GM23338 (cell line): ENCODE measurements at regions not wholly inside any gene's neighbourhood (a gene's known extent, or its start where the extent isn't known, plus 50 kb on each side); places are given as distances from the start of the nearest gene placed in this dataset.
"Not testable (repeated sequence)": the region's sequence is repeated elsewhere in the genome, so short reads cannot be mapped to it uniquely, and the experiment has no call there.

Source experiments
- ATAC-seq: fragments of 200-7000 bp; cut with Tn5 transposase; 3 replicates; pipeline ENCODE4 v1.9.1; 2020
- DNase-seq: peaks from one replicate; pipeline ENCODE4 v3.0.0-alpha.2; 2015; ENCODE audit warnings: low spot score
- H2AFZ ChIP-seq: fragments of 200-600 bp; sonication (generic); 2 replicates; pipeline ENCODE4 v1.8.0; 2016; ENCODE audit warnings: antibody characterized with exemption, mild to moderate bottlenecking, moderate library complexity
- H3F3A ChIP-seq: fragments of 200-600 bp; sonication (generic); replicated peaks from 2 replicates; pipeline ENCODE4 v1.8.0; 2017; ENCODE audit warnings: antibody characterized with exemption, mixed run types, low read depth
- H3K27ac ChIP-seq: fragments of 200-600 bp; sonication (generic); 2 replicates; pipeline ENCODE4 v1.6.1; 2016; ENCODE audit warnings: low read depth
- H3K27me3 ChIP-seq: fragments of 200-600 bp; sonication (generic); 2 replicates; pipeline ENCODE4 v1.8.0; 2016; ENCODE audit warnings: mild to moderate bottlenecking, mixed run types, moderate library complexity; ENCODE audit not compliant: insufficient read depth
- H3K36me3 ChIP-seq: fragments of 200-600 bp; sonication (generic); 2 replicates; pipeline ENCODE4 v1.8.0; 2016; ENCODE audit warnings: mild to moderate bottlenecking; ENCODE audit not compliant: insufficient read depth
- H3K4me1 ChIP-seq: fragments of 200-600 bp; sonication (generic); 2 replicates; pipeline ENCODE4 v1.8.0; 2016; ENCODE audit warnings: mild to moderate bottlenecking, moderate library complexity; ENCODE audit not compliant: insufficient read depth
- H3K4me2 ChIP-seq: fragments of 200-600 bp; sonication (generic); 2 replicates; pipeline ENCODE4 v1.7.1; 2017; ENCODE audit warnings: mixed run types
- H3K4me3 ChIP-seq: fragments of 200-600 bp; sonication (generic); 2 replicates; pipeline ENCODE4 v1.6.1; 2016; ENCODE audit warnings: mixed run types
- H3K79me2 ChIP-seq: fragments of 200-600 bp; sonication (generic); replicated peaks from 2 replicates; pipeline ENCODE4 v1.8.0; 2017; ENCODE audit warnings: mild to moderate bottlenecking; ENCODE audit not compliant: insufficient read depth
- H3K9me2 ChIP-seq: fragments of 200-600 bp; sonication (generic); 2 replicates; pipeline ENCODE4 v1.8.0; 2017; ENCODE audit not compliant: insufficient read depth
- H4K20me1 ChIP-seq: fragments of 200-600 bp; sonication (generic); replicated peaks from 2 replicates; pipeline ENCODE4 v1.8.0; 2017; ENCODE audit warnings: mild to moderate bottlenecking; ENCODE audit not compliant: insufficient read depth
- H3K27ac Mint-ChIP-seq: 2 replicates; pipeline ENCODE4 v1.8.0; 2020; ENCODE audit warnings: inconsistent platforms, mild to moderate bottlenecking, moderate library complexity, mixed read lengths
- H3K27me3 Mint-ChIP-seq: 3 replicates; pipeline ENCODE4 v1.8.0; 2022; ENCODE audit warnings: low read depth, mild to moderate bottlenecking, moderate library complexity, mixed read lengths, inconsistent platforms; ENCODE audit not compliant: insufficient read depth, poor library complexity
- H3K36me3 Mint-ChIP-seq: 3 replicates; pipeline ENCODE4 v1.8.0; 2021; ENCODE audit warnings: low read depth, mild to moderate bottlenecking, inconsistent platforms, moderate library complexity, mixed read lengths
- H3K4me1 Mint-ChIP-seq: 3 replicates; pipeline ENCODE4 v1.8.0; 2020; ENCODE audit warnings: mild to moderate bottlenecking, inconsistent platforms, mixed read lengths
- H3K4me3 Mint-ChIP-seq: 3 replicates; pipeline ENCODE4 v1.8.0; 2021; ENCODE audit warnings: moderate library complexity, mild to moderate bottlenecking, inconsistent platforms, mixed read lengths
- H3K9me3 Mint-ChIP-seq: 3 replicates; pipeline ENCODE4 v1.8.0; 2020; ENCODE audit warnings: moderate library complexity, mild to moderate bottlenecking, inconsistent platforms, mixed read lengths
- CREB1 ChIP-seq: fragments of 250-450 bp; sonication (Bioruptor Pico); IDR thresholded peaks from 2 replicates; pipeline ENCODE4 v1.5.0; 2020; ENCODE audit warnings: low read depth, mild to moderate bottlenecking, moderate library complexity
- CTCF ChIP-seq, 2 experiments: fragments of 200-600 bp in 1 of 2; sonication (generic) in 1 of 2; conservative IDR thresholded peaks; 2 replicates each; pipeline versions ENCODE4 v1.5.1 to v1.6.1; 2016 to 2017; ENCODE audit warnings: antibody characterized with exemption in 2 of 2, low read depth in 2 of 2, mild to moderate bottlenecking in 2 of 2, moderate library complexity in 1 of 2
- EZH2 ChIP-seq: fragments of 200-600 bp; sonication (generic); IDR thresholded peaks from one replicate; pipeline ENCODE4 v1.8.0; 2017; ENCODE audit warnings: antibody characterized with exemption, mild to moderate bottlenecking, low read depth; ENCODE audit not compliant: unreplicated experiment
- EZH2phosphoT487 ChIP-seq: fragments of 200-600 bp; sonication (generic); IDR thresholded peaks from one replicate; pipeline ENCODE4 v1.8.1; 2018; ENCODE audit warnings: antibody characterized with exemption; ENCODE audit not compliant: unreplicated experiment
- JUNB ChIP-seq: IDR thresholded peaks from one replicate; pipeline ENCODE4 v1.6.1; 2016; ENCODE audit warnings: antibody characterized with exemption; ENCODE audit not compliant: unreplicated experiment
- POLR2AphosphoS5 ChIP-seq: IDR thresholded peaks from 2 replicates; pipeline ENCODE4 v1.6.1; 2016; ENCODE audit warnings: antibody characterized with exemption, low read depth
- REST ChIP-seq: IDR thresholded peaks from one replicate; pipeline ENCODE4 v1.6.1; 2018; ENCODE audit warnings: antibody characterized with exemption; ENCODE audit not compliant: unreplicated experiment
- ZNF114 ChIP-seq: fragments of 250-450 bp; sonication (Bioruptor Pico); IDR thresholded peaks from 2 replicates; pipeline ENCODE4 v1.5.0; 2020; ENCODE audit warnings: mild to moderate bottlenecking, moderate library complexity
- ZNF331 ChIP-seq: fragments of 250-450 bp; sonication (Bioruptor Pico); IDR thresholded peaks from 2 replicates; pipeline ENCODE4 v1.5.0; 2020; ENCODE audit warnings: low read depth, mild to moderate bottlenecking, moderate library complexity
- ZNF462 ChIP-seq: fragments of 250-450 bp; sonication (Bioruptor Pico); IDR thresholded peaks from 2 replicates; pipeline ENCODE4 v1.5.0; 2020; ENCODE audit warnings: mild to moderate bottlenecking, moderate library complexity

GRCh38 chr6:134791243-134791843 is 158.6 kb downstream of the ALDH8A1 start:
- peaks cover 27% of the 10 kb centered on the region for H3K9me3 Mint-ChIP-seq
- not testable (repeated sequence) for H4K20me1 ChIP-seq, H3K9me2 ChIP-seq, H3K4me1 ChIP-seq, ATAC-seq, DNase-seq, H3K27ac Mint-ChIP-seq, H3K79me2 ChIP-seq, H3K27me3 ChIP-seq, H3K36me3 ChIP-seq, H3K4me3 ChIP-seq, H3K4me3 Mint-ChIP-seq, H3K4me2 ChIP-seq, H2AFZ ChIP-seq, H3K27ac ChIP-seq, H3K27me3 Mint-ChIP-seq, H3F3A ChIP-seq, H3K4me1 Mint-ChIP-seq
- peaks cover 12% of the 10 kb centered on the region; the same call in 2 of the 3 replicates for H3K36me3 Mint-ChIP-seq

GRCh38 chr6:134787261-134787877 is 162.5 kb downstream of the ALDH8A1 start:
- no peak overlapping the region for H3K4me3 Mint-ChIP-seq
- no peak overlapping the region for H3K27ac Mint-ChIP-seq
- Histone ChIP-seq H3K79me2 (no peaks in the 10 kb centered on the region), H3K27me3 (no peaks in the 10 kb centered on the region), H3K4me3 (no peak overlapping the region), H3K27ac (no peak overlapping the region), H3K9me2 (no peaks in the 10 kb centered on the region), H3K4me1 (no peaks in the 10 kb centered on the region), H3F3A (no peaks in the 10 kb centered on the region), H4K20me1 (no peaks in the 10 kb centered on the region), H3K4me2 (no peak overlapping the region), H2AFZ (peak overlapping the region; percentile 53; the same call in 1 of the 2 replicates), H3K36me3 (no peaks in the 10 kb centered on the region)
- H3K36me3 Mint-ChIP-seq, result peaks cover 12% of the 10 kb centered on the region; the same call in 2 of the 3 replicates
- no peak for DNase-seq
- peaks cover 1% of the 10 kb centered on the region for H3K27me3 Mint-ChIP-seq
- H3K4me1 Mint-ChIP-seq, result no peaks in the 10 kb centered on the region
- H3K9me3 Mint-ChIP-seq, result peaks cover 21% of the 10 kb centered on the region
- no peak for ATAC-seq
- TF ChIP-seq ZNF462 (CRISPR knock-in tag) (no peak), ZNF331 (CRISPR knock-in tag) (no peak), JUNB (no peak), CTCF (conservative IDR thresholded peaks at IDR 0.05; ENCODE audit: low read depth in 2 of 2) (no peak), CREB1 (CRISPR knock-in tag) (no peak), EZH2 (no peak), REST (no peak), ZNF114 (no peak), POLR2AphosphoS5 (no peak), EZH2phosphoT487 (no peak)
